AG10803 (cell line): ENCODE measurements at regions not wholly inside any gene's neighbourhood (a gene's known extent, or its start where the extent isn't known, plus 50 kb on each side); places are given as distances from the start of the nearest gene placed in this dataset.

Experiments used
- DNase-seq: peaks from one replicate; pipeline ENCODE4 v3.0.0; 2010; ENCODE audit warnings: low read depth
- H3K4me3 ChIP-seq: 2 replicates; pipeline ENCODE4 v1.5.1; 2011; ENCODE audit warnings: mild to moderate bottlenecking, low read length, control low read depth
- TF ChIP-seq, protein P1 (sequence below): conservative IDR thresholded peaks from 2 replicates; pipeline ENCODE4 v1.5.1; 2011; ENCODE audit warnings: mild to moderate bottlenecking, low read length, control low read depth, inconsistent platforms

DNA sequence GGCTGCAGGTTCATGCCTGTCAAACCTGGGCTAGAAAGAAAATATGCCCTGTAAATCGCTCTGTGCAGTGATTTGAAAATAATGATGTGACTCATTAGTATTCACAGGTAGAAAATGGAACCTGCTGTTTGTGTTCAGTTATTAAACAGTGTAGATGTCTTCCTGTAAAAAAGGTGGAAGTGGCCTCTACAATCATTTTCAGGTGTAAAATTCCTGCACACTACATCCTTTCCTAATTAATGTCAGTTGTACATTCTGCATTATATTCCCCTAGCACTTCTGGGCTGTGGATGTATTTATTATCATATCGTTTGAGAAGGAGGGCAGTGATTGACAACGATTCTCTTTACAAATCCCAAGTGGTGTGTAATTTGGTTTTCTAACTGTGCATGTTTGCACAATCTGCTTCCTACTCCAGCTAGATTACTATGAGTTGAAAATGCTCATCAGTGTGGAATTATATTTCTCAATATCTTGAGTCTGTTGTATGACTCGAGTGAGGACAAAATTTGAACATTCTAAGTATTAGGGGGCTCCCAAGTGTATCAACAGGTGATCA is 454.0 kb upstream of the DDI1 start:
- H3K4me3 ChIP-seq, result no peak overlapping the region
- DNase-seq, result peak; percentile 36
- TF ChIP-seq, protein P1, sequence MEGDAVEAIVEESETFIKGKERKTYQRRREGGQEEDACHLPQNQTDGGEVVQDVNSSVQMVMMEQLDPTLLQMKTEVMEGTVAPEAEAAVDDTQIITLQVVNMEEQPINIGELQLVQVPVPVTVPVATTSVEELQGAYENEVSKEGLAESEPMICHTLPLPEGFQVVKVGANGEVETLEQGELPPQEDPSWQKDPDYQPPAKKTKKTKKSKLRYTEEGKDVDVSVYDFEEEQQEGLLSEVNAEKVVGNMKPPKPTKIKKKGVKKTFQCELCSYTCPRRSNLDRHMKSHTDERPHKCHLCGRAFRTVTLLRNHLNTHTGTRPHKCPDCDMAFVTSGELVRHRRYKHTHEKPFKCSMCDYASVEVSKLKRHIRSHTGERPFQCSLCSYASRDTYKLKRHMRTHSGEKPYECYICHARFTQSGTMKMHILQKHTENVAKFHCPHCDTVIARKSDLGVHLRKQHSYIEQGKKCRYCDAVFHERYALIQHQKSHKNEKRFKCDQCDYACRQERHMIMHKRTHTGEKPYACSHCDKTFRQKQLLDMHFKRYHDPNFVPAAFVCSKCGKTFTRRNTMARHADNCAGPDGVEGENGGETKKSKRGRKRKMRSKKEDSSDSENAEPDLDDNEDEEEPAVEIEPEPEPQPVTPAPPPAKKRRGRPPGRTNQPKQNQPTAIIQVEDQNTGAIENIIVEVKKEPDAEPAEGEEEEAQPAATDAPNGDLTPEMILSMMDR, result no peak

DNA sequence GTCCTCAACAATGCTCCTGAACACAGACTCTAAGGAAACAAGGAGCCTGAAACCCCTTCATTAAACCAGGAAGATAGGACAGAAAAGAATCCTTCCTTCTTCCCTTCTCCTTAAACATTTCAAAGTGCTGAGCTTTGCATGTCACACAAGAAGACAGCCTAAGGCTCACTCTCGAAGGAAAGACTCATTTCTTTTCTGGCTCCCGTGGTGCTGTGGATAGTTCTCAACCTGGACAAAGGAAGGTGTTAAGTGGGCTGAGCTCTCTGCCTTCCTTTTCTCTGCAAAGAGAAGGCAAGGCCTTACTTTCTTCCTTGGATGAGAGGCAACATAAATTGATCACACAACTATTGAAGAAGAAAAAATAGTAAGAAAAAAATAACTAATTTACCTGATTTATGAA is 452.4 kb upstream of the DDI1 start:
- no peak overlapping the region for H3K4me3 ChIP-seq
- TF ChIP-seq, protein P1, result no peak
- no peak for DNase-seq

DNA sequence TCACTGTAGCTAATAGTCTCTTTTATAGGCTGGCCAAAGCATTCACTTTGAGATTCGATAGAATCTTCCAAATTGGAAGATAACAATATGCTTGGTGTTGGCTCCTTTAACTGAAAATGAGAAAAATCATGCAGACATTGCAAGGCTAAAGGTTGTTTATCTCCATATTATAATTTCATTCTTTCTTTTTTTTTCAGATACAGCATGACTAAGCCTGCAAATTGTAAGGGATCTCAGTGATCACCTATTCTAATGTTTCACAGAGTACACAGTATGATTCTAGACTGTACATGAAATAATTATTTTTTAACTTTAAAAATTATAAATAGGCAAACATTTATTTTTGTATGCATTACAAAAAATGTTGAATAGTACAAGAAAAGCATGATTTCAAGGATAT is 451.7 kb upstream of the DDI1 start:
- no peak for DNase-seq
- no peak overlapping the region for H3K4me3 ChIP-seq
- TF ChIP-seq, protein P1, result no peak

DNA sequence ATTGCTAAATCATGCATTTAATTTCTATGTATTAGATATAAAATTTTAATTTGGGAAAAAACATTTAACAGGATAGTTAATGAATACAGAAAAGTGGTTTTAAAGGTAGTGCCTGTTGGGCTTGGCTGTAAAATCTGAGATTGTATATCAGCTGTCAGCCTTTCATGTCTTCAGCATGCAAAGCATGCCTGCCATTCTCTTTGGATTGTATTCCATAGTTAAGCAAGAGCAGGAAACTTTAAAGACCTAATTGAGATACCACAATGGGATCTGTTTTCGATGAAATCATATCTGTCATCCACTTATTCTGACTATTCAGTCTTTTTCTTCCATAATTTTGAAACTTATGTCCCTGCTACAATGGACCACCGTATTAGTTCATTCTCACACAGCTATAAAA is 451.0 kb upstream of the DDI1 start:
- no peak overlapping the region for H3K4me3 ChIP-seq
- TF ChIP-seq, protein P1, result no peak
- DNase-seq, result peak; percentile 6

DNA sequence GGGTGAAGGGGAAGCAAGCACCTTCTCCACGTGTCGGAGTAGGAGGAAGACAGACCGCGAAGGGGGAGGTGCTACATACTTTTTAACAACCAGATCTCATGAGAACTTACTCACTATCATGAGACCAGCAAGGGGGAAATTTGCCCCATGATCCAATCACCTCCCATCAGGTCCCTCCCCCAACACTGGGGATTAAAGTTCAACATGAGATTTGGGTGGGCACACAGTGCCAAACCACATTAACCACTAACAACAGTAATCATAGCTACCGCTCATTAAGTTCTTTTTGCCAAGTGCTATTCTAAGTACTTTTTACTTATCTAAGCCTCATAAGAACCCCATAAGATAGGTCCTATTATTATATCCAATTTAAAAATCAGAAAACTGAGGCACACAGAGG is 450.5 kb upstream of the DDI1 start:
- DNase-seq, result no peak
- TF ChIP-seq, protein P1, result no peak
- H3K4me3 ChIP-seq, result no peak overlapping the region

DNA sequence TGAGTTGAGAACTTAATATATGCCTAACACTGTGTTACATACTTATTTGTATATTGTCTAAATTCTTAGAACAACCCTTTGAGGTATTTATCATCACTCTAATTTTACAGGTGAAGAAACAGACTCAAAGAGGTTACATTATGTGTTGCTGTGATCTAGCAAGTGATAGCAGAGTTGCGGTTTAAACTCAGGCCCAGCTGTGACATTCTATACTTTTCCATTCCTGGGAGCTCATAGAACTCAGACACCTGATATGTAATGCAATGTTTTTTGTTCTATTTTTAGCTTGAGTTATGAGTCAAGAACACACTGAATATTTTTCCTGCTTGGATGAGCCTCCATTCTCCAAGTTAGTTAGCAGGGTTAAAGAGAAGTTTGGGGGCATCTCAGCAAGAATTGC is 449.7 kb upstream of the DDI1 start:
- TF ChIP-seq, protein P1, result no peak
- H3K4me3 ChIP-seq, result no peak overlapping the region
- no peak for DNase-seq

DNA sequence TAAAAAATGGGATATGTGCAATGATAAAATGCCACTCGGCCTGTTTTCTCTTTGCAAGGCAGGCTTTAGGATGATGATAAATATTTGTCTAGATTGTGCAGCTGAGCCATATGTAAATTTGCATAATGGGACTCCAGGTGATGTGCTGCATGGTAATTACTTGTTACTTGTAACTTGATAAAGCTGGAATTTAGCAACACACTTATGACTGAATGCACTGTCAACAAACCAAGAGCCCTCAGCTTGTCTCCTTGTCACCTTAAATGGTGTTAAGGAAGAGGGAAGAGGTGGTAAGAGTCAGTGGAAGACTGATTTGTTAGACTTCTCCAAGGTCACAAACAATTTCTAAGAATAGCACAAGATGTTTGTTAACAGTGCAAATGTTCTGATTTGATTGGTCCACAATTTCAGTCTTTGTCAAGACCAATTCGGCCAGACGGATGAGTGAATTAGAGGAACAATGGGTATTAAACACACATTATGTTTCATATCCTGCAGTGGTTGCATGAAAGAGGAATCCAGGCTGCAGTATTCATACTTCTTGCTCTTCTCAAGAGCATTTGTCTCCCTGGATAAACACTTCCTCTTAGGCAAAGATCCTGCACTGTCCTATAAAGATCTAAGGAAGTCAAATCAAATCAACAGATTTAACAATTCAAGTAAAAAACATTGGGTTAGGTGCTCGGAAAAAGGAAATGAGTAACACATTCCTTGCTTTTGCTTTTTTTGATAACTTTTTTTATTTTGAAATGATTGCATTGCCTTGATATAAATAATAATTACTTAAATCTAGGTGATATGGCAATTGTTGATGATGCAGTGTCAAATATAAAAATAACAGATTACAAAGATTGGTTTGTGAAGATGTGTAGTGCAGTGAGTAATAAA is 448.3 kb upstream of the DDI1 start:
- no peak overlapping the region for H3K4me3 ChIP-seq
- TF ChIP-seq, protein P1, result no peak
- no peak for DNase-seq
